Neural progenitor cell (in vitro differentiated cells): ENCODE measurements at regions not wholly inside any gene's neighbourhood (a gene's known extent, or its start where the extent isn't known, plus 50 kb on each side); places are given as distances from the start of the nearest gene placed in this dataset.
"Not testable (repeated sequence)": the region's sequence is repeated elsewhere in the genome, so short reads cannot be mapped to it uniquely, and the experiment has no call there.

Experiments
- DNase-seq: peaks from one replicate; pipeline ENCODE4 v3.0.0-alpha.2; 2016; ENCODE audit warnings: low spot score
- H2AFZ ChIP-seq: fragments of 200-600 bp; sonication (generic); replicated peaks from 2 replicates; pipeline ENCODE4 v1.6.1; 2016; ENCODE audit warnings: antibody characterized with exemption
- H3F3A ChIP-seq: fragments of 200-600 bp; sonication (generic); 2 replicates; pipeline ENCODE4 v1.6.1; 2016; ENCODE audit warnings: antibody characterized with exemption, low read depth
- H3K27ac ChIP-seq: fragments of 200-600 bp; sonication (generic); 2 replicates; pipeline ENCODE4 v1.5.1; 2016; ENCODE audit warnings: mild to moderate bottlenecking
- H3K27me3 ChIP-seq: fragments of 200-600 bp; sonication (generic); 2 replicates; pipeline ENCODE4 v1.6.1; 2016; ENCODE audit warnings: mild to moderate bottlenecking, moderate library complexity
- H3K36me3 ChIP-seq: fragments of 200-600 bp; sonication (generic); 2 replicates; pipeline ENCODE4 v1.5.1; 2016
- H3K4me1 ChIP-seq: fragments of 200-600 bp; sonication (generic); 2 replicates; pipeline ENCODE4 v1.6.1; 2016; ENCODE audit warnings: mixed run types
- H3K4me2 ChIP-seq: fragments of 200-600 bp; sonication (generic); 2 replicates; pipeline ENCODE4 v1.6.1; 2016
- H3K4me3 ChIP-seq: fragments of 200-600 bp; sonication (generic); 2 replicates; pipeline ENCODE4 v1.5.1; 2016
- H3K79me2 ChIP-seq: fragments of 200-600 bp; sonication (generic); 2 replicates; pipeline ENCODE4 v1.6.1; 2016; ENCODE audit warnings: low read depth
- H3K9ac ChIP-seq: fragments of 200-600 bp; sonication (generic); 2 replicates; pipeline ENCODE4 v1.6.1; 2016
- H3K9me3 ChIP-seq: fragments of 200-600 bp; sonication (generic); 2 replicates; pipeline ENCODE4 v1.5.1; 2016; ENCODE audit warnings: low read depth
- H4K20me1 ChIP-seq: fragments of 200-600 bp; sonication (generic); 2 replicates; pipeline ENCODE4 v1.6.1; 2016; ENCODE audit warnings: low read depth
- H3K27ac Mint-ChIP-seq: 3 replicates; pipeline ENCODE4 v1.8.0; 2021; ENCODE audit warnings: mixed read lengths
- H3K27me3 Mint-ChIP-seq: 2 replicates; pipeline ENCODE4 v1.8.0; 2022; ENCODE audit warnings: low read depth, mild to moderate bottlenecking, inconsistent platforms, moderate library complexity, mixed read lengths; ENCODE audit not compliant: insufficient read depth
- H3K36me3 Mint-ChIP-seq: 3 replicates; pipeline ENCODE4 v1.8.0; 2021; ENCODE audit warnings: mixed read lengths
- H3K4me1 Mint-ChIP-seq: 3 replicates; pipeline ENCODE4 v1.8.0; 2021; ENCODE audit warnings: mixed read lengths
- H3K4me3 Mint-ChIP-seq: 3 replicates; pipeline ENCODE4 v1.8.0; 2021; ENCODE audit warnings: mild to moderate bottlenecking, moderate library complexity, mixed read lengths
- H3K9me3 Mint-ChIP-seq: 3 replicates; pipeline ENCODE4 v1.8.0; 2020; ENCODE audit warnings: mixed read lengths
- EZH2 ChIP-seq: fragments of 200-600 bp; sonication (generic); IDR thresholded peaks from 2 replicates; pipeline ENCODE4 v1.6.1; 2017; ENCODE audit warnings: antibody characterized with exemption, mild to moderate bottlenecking, moderate library complexity
- EZH2phosphoT487 ChIP-seq: fragments of 200-600 bp; sonication (generic); IDR thresholded peaks from 2 replicates; pipeline ENCODE4 v1.6.1; 2017; ENCODE audit warnings: antibody characterized with exemption
- TF ChIP-seq, protein P1 (sequence below): fragments of 200-600 bp; sonication (generic); IDR thresholded peaks from 2 replicates; pipeline ENCODE4 v1.5.1; 2017; ENCODE audit warnings: antibody characterized with exemption, mild to moderate bottlenecking

GRCh38 chr5:120330558-120330957 lies 133.5 kb upstream of the PRR16 start:
- Mint-ChIP-seq H3K36me3 (no peaks in the 10 kb centered on the region), H3K27ac (no peak overlapping the region), H3K9me3 (peaks cover 5% of the 10 kb centered on the region), H3K4me1 (no peaks in the 10 kb centered on the region), H3K4me3 (no peak overlapping the region), H3K27me3 (peaks cover 2% of the 10 kb centered on the region)
- no peak overlapping the region for H3K9ac ChIP-seq
- H3K9me3 ChIP-seq: no peaks in the 10 kb centered on the region
- H3K79me2 ChIP-seq: no peaks in the 10 kb centered on the region
- no peaks in the 10 kb centered on the region for H3K27me3 ChIP-seq
- no peaks in the 10 kb centered on the region for H4K20me1 ChIP-seq
- no peaks in the 10 kb centered on the region for H3K4me1 ChIP-seq
- no peak overlapping the region for H3K4me3 ChIP-seq
- DNase-seq: no peak
- TF ChIP-seq EZH2phosphoT487: no peak
- no peak for TF ChIP-seq EZH2
- TF ChIP-seq, protein P1, sequence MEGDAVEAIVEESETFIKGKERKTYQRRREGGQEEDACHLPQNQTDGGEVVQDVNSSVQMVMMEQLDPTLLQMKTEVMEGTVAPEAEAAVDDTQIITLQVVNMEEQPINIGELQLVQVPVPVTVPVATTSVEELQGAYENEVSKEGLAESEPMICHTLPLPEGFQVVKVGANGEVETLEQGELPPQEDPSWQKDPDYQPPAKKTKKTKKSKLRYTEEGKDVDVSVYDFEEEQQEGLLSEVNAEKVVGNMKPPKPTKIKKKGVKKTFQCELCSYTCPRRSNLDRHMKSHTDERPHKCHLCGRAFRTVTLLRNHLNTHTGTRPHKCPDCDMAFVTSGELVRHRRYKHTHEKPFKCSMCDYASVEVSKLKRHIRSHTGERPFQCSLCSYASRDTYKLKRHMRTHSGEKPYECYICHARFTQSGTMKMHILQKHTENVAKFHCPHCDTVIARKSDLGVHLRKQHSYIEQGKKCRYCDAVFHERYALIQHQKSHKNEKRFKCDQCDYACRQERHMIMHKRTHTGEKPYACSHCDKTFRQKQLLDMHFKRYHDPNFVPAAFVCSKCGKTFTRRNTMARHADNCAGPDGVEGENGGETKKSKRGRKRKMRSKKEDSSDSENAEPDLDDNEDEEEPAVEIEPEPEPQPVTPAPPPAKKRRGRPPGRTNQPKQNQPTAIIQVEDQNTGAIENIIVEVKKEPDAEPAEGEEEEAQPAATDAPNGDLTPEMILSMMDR: no peak
- H3K4me2 ChIP-seq: no peak overlapping the region
- no peaks in the 10 kb centered on the region for H3K36me3 ChIP-seq
- no peak overlapping the region for H2AFZ ChIP-seq
- H3K27ac ChIP-seq: no peak overlapping the region
- H3F3A ChIP-seq: no peaks in the 10 kb centered on the region

- no peaks in the 10 kb centered on the region for H3K9me3 ChIP-seq
- H4K20me1 ChIP-seq: no peaks in the 10 kb centered on the region
- no peak overlapping the region for H3K4me2 ChIP-seq
- no peak overlapping the region for H2AFZ ChIP-seq
- H3K9me3 Mint-ChIP-seq: no peaks in the 10 kb centered on the region
- H3K27me3 ChIP-seq: no peaks in the 10 kb centered on the region
- no peak overlapping the region for H3K27ac ChIP-seq
- H3K4me1 ChIP-seq: no peaks in the 10 kb centered on the region
- no peaks in the 10 kb centered on the region for H3K36me3 ChIP-seq
- H3K4me3 Mint-ChIP-seq: no peak overlapping the region
- no peaks in the 10 kb centered on the region for H3K79me2 ChIP-seq
- H3K4me1 Mint-ChIP-seq: no peaks in the 10 kb centered on the region
- H3K4me3 ChIP-seq: no peak overlapping the region
- no peak overlapping the region for H3K27ac Mint-ChIP-seq
- no peaks in the 10 kb centered on the region for H3F3A ChIP-seq
- TF ChIP-seq, protein P1: no peak
- no peak for TF ChIP-seq EZH2phosphoT487
- DNase-seq: no peak
- H3K9ac ChIP-seq: no peak overlapping the region
- no peaks in the 10 kb centered on the region for H3K36me3 Mint-ChIP-seq
- H3K27me3 Mint-ChIP-seq: peaks cover 4% of the 10 kb centered on the region
Observed at GRCh38 chr5:120344181-120344580, 119.9 kb upstream of the PRR16 start.

DNA sequence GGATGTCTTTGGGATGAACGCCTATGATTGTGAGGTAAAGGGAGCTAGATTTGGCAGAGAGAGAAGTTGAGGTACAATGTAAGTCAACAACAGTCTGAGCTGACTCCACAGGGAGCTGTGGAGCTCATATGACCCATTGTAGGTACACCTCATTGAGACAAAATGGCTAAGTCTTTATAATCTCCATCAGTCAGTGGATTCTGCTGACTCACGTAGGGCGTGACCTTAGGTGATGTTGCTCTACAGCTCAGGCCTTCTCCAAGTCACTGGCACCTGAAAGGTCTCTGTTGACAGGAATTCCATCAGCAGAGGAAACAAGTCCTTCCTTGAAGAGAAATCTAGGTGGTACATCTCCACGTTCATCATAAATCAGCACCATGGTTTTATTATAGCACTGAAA lies 118.2 kb upstream of the PRR16 start:
- no peaks in the 10 kb centered on the region for H3K9me3 ChIP-seq
- no peaks in the 10 kb centered on the region for H3K4me1 ChIP-seq
- no peaks in the 10 kb centered on the region for H3K36me3 ChIP-seq
- no peak overlapping the region for H3K9ac ChIP-seq
- Mint-ChIP-seq H3K36me3 (no peaks in the 10 kb centered on the region), H3K27ac (no peak overlapping the region), H3K9me3 (no peaks in the 10 kb centered on the region), H3K4me1 (no peaks in the 10 kb centered on the region), H3K4me3 (no peak overlapping the region), H3K27me3 (peaks cover 4% of the 10 kb centered on the region)
- H3K79me2 ChIP-seq: no peaks in the 10 kb centered on the region
- no peaks in the 10 kb centered on the region for H3K27me3 ChIP-seq
- TF ChIP-seq, protein P1: no peak
- TF ChIP-seq EZH2 (no peak), EZH2phosphoT487 (no peak)
- no peaks in the 10 kb centered on the region for H3F3A ChIP-seq
- DNase-seq: no peak
- no peak overlapping the region for H3K27ac ChIP-seq
- no peak overlapping the region for H3K4me3 ChIP-seq
- H3K4me2 ChIP-seq: no peak overlapping the region
- no peaks in the 10 kb centered on the region for H4K20me1 ChIP-seq
- H2AFZ ChIP-seq: no peak overlapping the region

DNA sequence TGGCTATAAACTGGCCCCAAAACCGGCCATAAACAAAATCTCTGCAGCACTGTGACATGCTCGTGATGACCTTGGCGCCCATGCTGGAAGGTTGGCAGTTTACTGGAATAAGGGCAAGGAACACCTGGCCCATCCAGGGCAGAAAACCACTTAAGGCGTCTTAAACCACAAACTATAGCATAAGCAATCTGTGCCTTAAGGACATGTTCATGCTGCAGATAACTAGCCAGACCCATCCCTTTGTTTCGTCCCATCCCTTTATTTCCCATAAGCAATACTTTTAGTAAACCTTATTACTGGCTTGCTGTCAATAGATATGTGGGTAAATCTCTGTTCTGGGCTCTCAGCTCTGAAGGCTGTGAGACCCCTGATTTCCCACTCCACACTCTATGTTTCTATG lies 113.0 kb upstream of the PRR16 start:
- H3K36me3 ChIP-seq, H4K20me1 ChIP-seq, H3K4me3 Mint-ChIP-seq, H3K4me1 Mint-ChIP-seq, H3K79me2 ChIP-seq, H3K27ac Mint-ChIP-seq, H3K36me3 Mint-ChIP-seq, H3K4me3 ChIP-seq, H3K4me1 ChIP-seq, H3K9me3 Mint-ChIP-seq, H3K9ac ChIP-seq, H3F3A ChIP-seq, DNase-seq, H3K4me2 ChIP-seq, H3K27ac ChIP-seq, H2AFZ ChIP-seq, H3K27me3 ChIP-seq, H3K27me3 Mint-ChIP-seq, H3K9me3 ChIP-seq: not testable (repeated sequence)
